ENCODE measurements at regions not wholly inside any gene's neighbourhood (a gene's known extent, or its start where the extent isn't known, plus 50 kb on each side); places are given as distances from the start of the nearest gene placed in this dataset.
"Not testable (repeated sequence)": the region's sequence is repeated elsewhere in the genome, so short reads cannot be mapped to it uniquely, and the experiment has no call there.

GRCh38 chr10:45056806-45057205 lies 56.1 kb downstream of the ZNF22 start:
- not testable (repeated sequence) for DNase-seq (ENCODE audit: low read depth in 3 of 3, low spot score in 1 of 3)

- no peak for DNase-seq (ENCODE audit: low read depth in 3 of 3, low spot score in 1 of 3)
Measured at GRCh38 chr10:45058580-45058979, 57.9 kb downstream of the ZNF22 start.

DNA sequence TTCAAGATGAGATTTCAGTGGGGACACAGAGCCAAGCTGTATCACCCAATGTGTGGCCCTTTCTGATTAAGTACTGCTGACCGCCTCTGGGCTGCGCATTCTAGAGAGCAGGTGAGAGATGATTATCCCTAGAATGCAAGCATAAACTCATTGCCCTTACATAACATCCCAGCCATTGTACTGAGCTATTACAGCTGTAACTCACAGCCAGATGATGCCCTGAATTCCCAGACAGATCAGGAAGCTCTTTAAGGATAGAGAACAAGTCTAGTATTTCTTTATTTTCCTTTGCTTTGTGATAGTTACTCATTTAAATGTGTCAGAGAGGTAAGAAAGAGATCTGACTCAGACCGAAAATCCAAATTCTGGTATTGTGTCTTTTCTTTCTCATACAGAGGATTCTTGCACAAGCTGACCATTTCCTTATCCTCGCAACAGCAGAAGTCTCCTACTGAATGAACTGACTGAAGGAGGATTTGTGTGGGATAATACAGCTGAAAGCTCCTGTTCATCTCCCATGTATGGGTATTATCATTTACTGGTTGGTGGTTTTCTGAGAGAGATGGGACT lies 58.4 kb downstream of the ZNF22 start:
- no peak for DNase-seq (ENCODE audit: low read depth in 3 of 3, low spot score in 1 of 3)

GRCh38 chr10:45059632-45060031 lies 58.9 kb downstream of the ZNF22 start:
- no peak for DNase-seq (ENCODE audit: low read depth in 3 of 3, low spot score in 1 of 3)

DNA sequence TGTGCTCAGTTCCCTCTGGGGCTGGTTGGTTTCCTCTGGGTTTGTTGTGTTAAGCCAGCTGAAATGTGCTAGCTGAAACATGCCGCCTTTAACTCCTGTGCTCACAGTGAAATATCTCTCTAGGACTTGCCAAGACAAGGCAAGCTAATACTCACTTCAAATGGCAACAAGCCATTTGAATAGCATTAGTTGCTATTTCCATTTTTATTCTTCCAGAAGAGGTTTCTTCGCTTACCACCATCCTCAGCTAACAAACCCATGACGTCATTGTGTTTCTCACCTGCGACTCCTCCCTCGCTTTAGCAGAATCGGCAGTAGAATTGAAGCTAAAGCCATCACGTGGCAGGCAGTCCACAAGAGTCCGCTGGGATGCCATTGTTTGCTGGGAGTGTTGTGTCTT lies 61.3 kb downstream of the ZNF22 start:
- no peak for DNase-seq (ENCODE audit: low read depth in 3 of 3, low spot score in 1 of 3)

- no peak for DNase-seq (ENCODE audit: low read depth in 3 of 3, low spot score in 1 of 3)
Measured at GRCh38 chr10:45063591-45064231, 63.0 kb downstream of the ZNF22 start.

GRCh38 chr10:45064998-45065397 lies 64.3 kb downstream of the ZNF22 start:
- DNase-seq (ENCODE audit: low read depth in 3 of 3, low spot score in 1 of 3): no peak

DNA sequence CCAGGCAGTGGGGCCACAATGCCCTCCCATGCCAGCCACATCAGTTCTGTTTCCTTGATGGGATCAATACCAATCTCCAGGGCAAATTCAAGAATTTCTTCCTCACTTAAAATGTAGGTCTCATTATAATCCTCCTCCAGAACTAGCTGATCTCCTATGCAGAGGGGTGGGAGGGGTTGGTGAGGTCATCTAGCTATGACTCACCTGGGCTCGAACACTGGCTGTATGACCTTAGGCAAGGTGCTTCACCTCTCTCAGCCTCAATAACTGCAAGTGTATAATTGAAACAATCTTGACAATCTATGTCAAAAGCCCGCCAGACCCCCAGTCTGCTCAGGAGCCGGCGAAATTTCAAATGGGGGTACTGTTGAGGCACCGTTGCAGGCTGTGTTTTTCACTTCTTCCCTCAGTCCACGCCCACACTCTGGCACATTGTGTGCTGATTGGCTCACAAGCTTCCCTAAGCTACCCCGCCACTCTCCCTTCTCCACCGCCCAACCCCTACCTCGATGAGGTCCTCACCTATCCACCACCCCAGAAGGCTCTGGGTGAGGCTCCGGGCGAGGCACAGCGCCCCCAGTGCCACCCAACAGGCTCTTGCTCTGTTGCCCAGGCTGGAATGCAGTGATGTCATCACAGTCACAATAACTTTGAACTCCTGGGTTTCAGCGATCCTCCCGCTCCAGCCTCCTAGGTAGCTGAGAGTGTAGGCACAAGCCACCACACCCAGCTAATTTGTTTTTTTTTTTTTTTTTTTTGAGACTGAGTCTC lies 70.5 kb downstream of the ZNF22 start:
- DNase-seq (ENCODE audit: low read depth in 3 of 3, low spot score in 1 of 3): no peak

GRCh38 chr10:45075216-45075615 lies 74.5 kb downstream of the ZNF22 start:
- no peak for DNase-seq (ENCODE audit: low read depth in 3 of 3, low spot score in 1 of 3)

GRCh38 chr10:45075826-45076380 lies 75.2 kb downstream of the ZNF22 start:
- no peak for DNase-seq (ENCODE audit: low read depth in 3 of 3, low spot score in 1 of 3)

- no peak for DNase-seq (ENCODE audit: low read depth in 3 of 3, low spot score in 1 of 3)
Measured at GRCh38 chr10:45076891-45077290, 76.2 kb downstream of the ZNF22 start.

DNA sequence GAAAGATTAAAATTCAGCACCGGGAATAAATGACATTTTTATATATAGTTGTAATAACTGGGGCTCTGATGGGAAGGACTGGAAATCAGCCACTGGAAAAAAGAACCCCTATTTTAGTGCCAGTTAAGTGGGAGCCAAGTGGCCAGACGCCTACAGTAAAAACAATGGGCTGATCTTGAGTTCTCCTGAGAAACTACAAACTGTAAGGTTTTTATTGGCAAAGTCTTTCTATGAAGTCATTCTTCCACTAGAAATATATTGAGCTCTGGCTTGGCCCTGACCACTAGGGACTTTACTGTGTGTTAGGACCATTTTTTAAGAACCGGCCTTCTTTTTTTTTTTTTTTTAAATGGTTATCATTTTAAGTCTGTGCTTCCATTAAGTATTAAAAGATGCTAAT lies 79.6 kb downstream of the ZNF22 start:
- DNase-seq (ENCODE audit: low read depth in 3 of 3, low spot score in 1 of 3): no peak

GRCh38 chr10:45082176-45082575 lies 81.5 kb downstream of the ZNF22 start:
- DNase-seq (ENCODE audit: low read depth in 3 of 3, low spot score in 1 of 3): no peak

DNA sequence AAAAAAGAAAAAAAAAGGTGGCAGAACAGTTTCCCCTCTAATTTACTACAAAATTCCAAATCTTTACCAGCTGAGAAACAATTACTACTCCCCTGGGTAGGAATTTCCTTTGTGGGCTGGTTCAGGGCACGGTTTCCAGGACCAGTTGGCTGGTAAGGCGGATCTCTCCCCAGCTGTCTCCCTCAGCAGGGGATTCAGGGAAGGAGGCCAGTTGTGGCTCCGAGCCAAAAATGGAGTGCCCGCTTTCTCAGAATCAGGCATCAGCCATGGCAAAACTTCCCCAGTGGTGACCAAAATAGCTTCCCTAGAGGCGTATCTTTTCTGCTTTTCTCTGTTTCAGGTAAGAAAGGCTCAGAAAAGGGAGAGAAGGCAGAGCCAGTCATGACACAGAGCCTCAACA lies 91.2 kb downstream of the ZNF22 start:
- DNase-seq (ENCODE audit: low read depth in 3 of 3, low spot score in 1 of 3): no peak

- no peak for DNase-seq (ENCODE audit: low read depth in 3 of 3, low spot score in 1 of 3)
Measured at GRCh38 chr10:45093945-45094344, 93.2 kb downstream of the ZNF22 start.

DNA sequence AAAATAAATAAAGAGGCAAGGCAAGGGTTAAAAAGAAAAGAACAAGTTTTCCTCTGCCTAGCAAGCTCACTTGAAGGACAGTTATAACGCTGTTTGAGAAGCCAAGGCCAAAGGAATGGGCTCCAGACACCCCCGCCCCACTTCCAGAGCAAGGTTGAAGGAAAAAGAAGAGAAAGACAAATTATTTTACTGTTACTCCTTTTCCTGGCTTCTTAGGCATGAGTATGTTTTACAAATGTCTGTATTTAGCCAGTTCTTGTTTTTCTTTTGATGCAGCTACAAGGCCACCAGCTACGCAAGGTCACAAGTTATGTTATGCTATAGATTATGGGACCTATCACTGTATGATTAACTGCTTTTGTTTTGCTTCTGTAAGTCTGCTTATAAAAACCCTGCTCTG lies 94.6 kb downstream of the ZNF22 start:
- no peak for DNase-seq (ENCODE audit: low read depth in 3 of 3, low spot score in 1 of 3)

- no peak for DNase-seq (ENCODE audit: low read depth in 3 of 3, low spot score in 1 of 3)
Measured at GRCh38 chr10:45096001-45096400, 95.3 kb downstream of the ZNF22 start.

DNA sequence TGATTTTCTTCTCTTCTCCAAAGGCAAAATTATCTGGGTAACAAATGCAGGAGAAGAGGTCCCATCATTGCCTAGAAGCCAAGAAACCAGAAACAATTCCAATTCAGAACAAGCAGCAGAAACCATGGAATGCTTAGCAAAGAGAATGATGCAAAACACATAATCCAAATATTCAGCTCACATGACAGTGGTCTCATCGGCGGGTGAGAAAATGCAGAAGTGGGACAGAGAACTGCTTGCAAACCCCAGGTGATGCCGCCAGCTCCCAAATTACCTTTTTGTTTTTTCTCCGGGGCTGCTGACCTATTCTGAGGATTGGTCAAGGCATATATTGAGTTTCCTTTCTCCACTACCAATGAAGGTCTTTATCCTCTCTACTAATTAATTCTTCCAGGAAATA lies 99.7 kb downstream of the ZNF22 start:
- DNase-seq (ENCODE audit: low read depth in 3 of 3, low spot score in 1 of 3): no peak

DNA sequence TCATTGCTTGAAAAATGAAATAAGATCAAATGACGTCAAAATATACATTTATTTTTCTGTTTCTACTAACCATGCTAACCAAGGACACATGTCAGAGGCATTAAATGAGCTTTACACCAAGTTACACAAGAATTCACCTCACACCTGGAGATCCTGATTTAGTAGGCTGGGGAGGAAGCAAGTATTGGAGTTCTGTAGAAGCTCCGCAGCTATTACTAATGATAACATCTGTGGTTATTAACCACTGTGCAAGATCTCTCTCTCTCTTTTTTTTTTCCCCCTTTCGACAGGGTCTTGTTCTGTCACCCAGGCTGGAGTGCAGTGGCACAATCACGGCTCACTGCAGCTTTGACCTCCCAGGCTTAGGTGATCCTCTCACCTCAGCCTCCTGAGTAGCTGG lies 104.0 kb downstream of the ZNF22 start:
- no peak for DNase-seq (ENCODE audit: low read depth in 3 of 3, low spot score in 1 of 3)

DNA sequence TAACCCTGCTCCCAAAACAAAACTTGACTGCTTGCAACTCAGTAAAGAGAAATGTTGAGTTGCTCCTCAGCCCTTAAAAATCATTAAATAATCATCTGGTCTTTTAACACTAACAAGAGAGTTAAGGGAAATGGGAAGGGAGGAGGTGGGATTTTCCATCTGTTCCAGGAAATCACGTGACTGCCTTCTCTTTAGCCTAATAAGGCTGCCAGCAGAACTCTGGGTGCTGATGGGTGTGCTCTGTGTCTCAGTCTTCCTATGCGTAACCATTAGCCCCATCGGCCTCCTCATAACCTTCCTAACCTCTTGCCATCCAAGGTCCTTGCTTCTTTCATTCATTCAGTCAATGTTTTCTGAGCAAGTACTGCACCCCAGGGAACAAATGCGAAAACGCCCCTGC lies 104.6 kb downstream of the ZNF22 start:
- DNase-seq (ENCODE audit: low read depth in 3 of 3, low spot score in 1 of 3): not testable (repeated sequence)

DNA sequence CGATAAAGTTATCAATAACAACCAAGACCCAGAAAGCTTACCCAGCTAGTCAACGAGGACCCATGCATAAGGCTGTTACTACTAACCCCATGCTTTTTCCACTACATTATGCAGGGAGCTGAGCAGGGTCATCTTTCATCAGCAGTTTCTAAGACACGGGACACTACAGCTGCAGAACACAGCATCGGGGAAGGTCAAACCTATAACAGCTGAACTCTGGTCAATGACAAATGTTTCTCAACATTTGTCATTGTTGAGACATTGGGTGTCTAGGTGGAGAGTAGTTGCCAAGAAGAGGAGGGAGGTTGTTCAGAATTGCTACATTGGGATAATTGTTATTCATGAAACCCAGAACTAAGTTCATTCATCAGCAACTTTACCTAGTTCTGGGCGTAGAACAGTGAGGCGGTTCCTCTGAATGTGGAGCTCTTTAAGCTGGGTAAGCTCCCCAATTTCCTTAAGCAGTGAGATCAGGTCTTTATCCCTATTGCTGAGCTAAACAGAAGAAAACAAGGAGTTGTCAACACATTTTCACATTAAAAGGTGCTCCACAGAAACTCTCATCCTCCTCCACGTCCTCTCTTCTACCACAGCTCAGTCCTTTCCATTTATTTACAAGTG lies 105.6 kb downstream of the ZNF22 start:
- DNase-seq (ENCODE audit: low read depth in 3 of 3, low spot score in 1 of 3): no peak

GRCh38 chr10:45111509-45111908 lies 110.8 kb downstream of the ZNF22 start:
- DNase-seq (ENCODE audit: low read depth in 3 of 3, low spot score in 1 of 3): no peak

Data from stimulated activated CD4-positive, alpha-beta T cell treated with anti-CD3 and anti-CD28 coated beads, TNF-alpha, amount 100 ng/mL, for 1 hour (primary cell).